ENCODE measurements at regions not wholly inside any gene's neighbourhood (a gene's known extent, or its start where the extent isn't known, plus 50 kb on each side); places are given as distances from the start of the nearest gene placed in this dataset.

GRCh38 chr10:25761937-25762336 is 172.1 kb upstream of the MYO3A start:
- Histone ChIP-seq H3K4ac (ENCODE audit: low read depth in 1 of 2, low read length in 2 of 2) (no peak overlapping the region), H3K36me3 (ENCODE audit: control insufficient read depth in 1 of 2, insufficient read depth in 2 of 2, low read depth in 1 of 2, low read length in 2 of 2) (no peaks in the 10 kb centered on the region), H3K9ac (ENCODE audit: low read length) (no peak overlapping the region), H2AFZ (ENCODE audit: low read depth, low read length) (no peak overlapping the region), H3K4me1 (ENCODE audit: control insufficient read depth, insufficient read depth, low read depth, low read length) (peaks cover 2% of the 10 kb centered on the region), H4K8ac (ENCODE audit: low read length) (no peak overlapping the region), H3K27me3 (ENCODE audit: control insufficient read depth in 1 of 2, insufficient read depth in 1 of 2, low read length in 2 of 2) (peaks cover 9 to 15% of the 10 kb centered on the region in 2 experiments), H2BK5ac (ENCODE audit: low read depth, low read length, poor library complexity, severe bottlenecking) (no peak overlapping the region), H2AK5ac (ENCODE audit: low read length, severe bottlenecking) (no peak overlapping the region), H2BK15ac (ENCODE audit: low read depth, poor library complexity, severe bottlenecking) (no peak overlapping the region), H3K9me3 (ENCODE audit: control insufficient read depth, low read length) (no peaks in the 10 kb centered on the region), H2BK12ac (ENCODE audit: low read length in 2 of 2) (no peak overlapping the region), H3K23ac (ENCODE audit: low read length in 2 of 2) (no peak overlapping the region), H4K91ac (ENCODE audit: low read length) (no peak overlapping the region), H3K4me3 (ENCODE audit: insufficient read depth in 1 of 2, low read depth in 1 of 2, low read length in 2 of 2) (no peak overlapping the region), H2BK120ac (ENCODE audit: low read depth, low read length) (no peak overlapping the region), H3K79me1 (replicated peaks; ENCODE audit: low read length, poor library complexity, severe bottlenecking) (no peaks in the 10 kb centered on the region), H3K27ac (ENCODE audit: low read length, poor library complexity, severe bottlenecking) (no peak overlapping the region), H3K18ac (ENCODE audit: low read depth in 1 of 2, low read length in 2 of 2) (no peak overlapping the region), H3K4me2 (ENCODE audit: low read length, poor library complexity, severe bottlenecking) (no peak overlapping the region), H3K14ac (ENCODE audit: low read length in 2 of 2) (no peak overlapping the region)
- 75% methylated on average over 4 of the region's 4 CpGs for WGBS
- DNase-seq = no peak

- no peak overlapping the region for H3K23ac ChIP-seq (ENCODE audit: low read length in 2 of 2)
- no peak overlapping the region for H3K4me2 ChIP-seq (ENCODE audit: low read length, poor library complexity, severe bottlenecking)
- no peak overlapping the region for H3K9ac ChIP-seq (ENCODE audit: low read length)
- H3K4me1 ChIP-seq (ENCODE audit: control insufficient read depth, insufficient read depth, low read depth, low read length) = peaks cover 2% of the 10 kb centered on the region
- no peak overlapping the region for H3K14ac ChIP-seq (ENCODE audit: low read length in 2 of 2)
- no peak overlapping the region for H2AFZ ChIP-seq (ENCODE audit: low read depth, low read length)
- H2BK5ac ChIP-seq (ENCODE audit: low read depth, low read length, poor library complexity, severe bottlenecking) = no peak overlapping the region
- no peak overlapping the region for H3K4me3 ChIP-seq (ENCODE audit: insufficient read depth in 1 of 2, low read depth in 1 of 2, low read length in 2 of 2)
- H3K36me3 ChIP-seq (ENCODE audit: control insufficient read depth in 1 of 2, insufficient read depth in 2 of 2, low read depth in 1 of 2, low read length in 2 of 2) = no peaks in the 10 kb centered on the region
- H4K8ac ChIP-seq (ENCODE audit: low read length) = no peak overlapping the region
- no peak overlapping the region for H2BK12ac ChIP-seq (ENCODE audit: low read length in 2 of 2)
- H3K18ac ChIP-seq (ENCODE audit: low read depth in 1 of 2, low read length in 2 of 2) = no peak overlapping the region
- no peak overlapping the region for H4K91ac ChIP-seq (ENCODE audit: low read length)
- H2AK5ac ChIP-seq (ENCODE audit: low read length, severe bottlenecking) = no peak overlapping the region
- no peak overlapping the region for H3K27ac ChIP-seq (ENCODE audit: low read length, poor library complexity, severe bottlenecking)
- no peaks in the 10 kb centered on the region for H3K9me3 ChIP-seq (ENCODE audit: control insufficient read depth, low read length)
- H2BK120ac ChIP-seq (ENCODE audit: low read depth, low read length) = no peak overlapping the region
- DNase-seq = no peak
- no peaks in the 10 kb centered on the region for H3K79me1 ChIP-seq (replicated peaks; ENCODE audit: low read length, poor library complexity, severe bottlenecking)
- H3K27me3 ChIP-seq (ENCODE audit: control insufficient read depth in 1 of 2, insufficient read depth in 1 of 2, low read length in 2 of 2) = peaks cover 9 to 16% of the 10 kb centered on the region in 2 experiments
- no peak overlapping the region for H2BK15ac ChIP-seq (ENCODE audit: low read depth, poor library complexity, severe bottlenecking)
- WGBS = 29% methylated on average over 2 of the region's 2 CpGs
- no peak overlapping the region for H3K4ac ChIP-seq (ENCODE audit: low read depth in 1 of 2, low read length in 2 of 2)
Observed at GRCh38 chr10:25766213-25766612, 167.8 kb upstream of the MYO3A start.

DNA sequence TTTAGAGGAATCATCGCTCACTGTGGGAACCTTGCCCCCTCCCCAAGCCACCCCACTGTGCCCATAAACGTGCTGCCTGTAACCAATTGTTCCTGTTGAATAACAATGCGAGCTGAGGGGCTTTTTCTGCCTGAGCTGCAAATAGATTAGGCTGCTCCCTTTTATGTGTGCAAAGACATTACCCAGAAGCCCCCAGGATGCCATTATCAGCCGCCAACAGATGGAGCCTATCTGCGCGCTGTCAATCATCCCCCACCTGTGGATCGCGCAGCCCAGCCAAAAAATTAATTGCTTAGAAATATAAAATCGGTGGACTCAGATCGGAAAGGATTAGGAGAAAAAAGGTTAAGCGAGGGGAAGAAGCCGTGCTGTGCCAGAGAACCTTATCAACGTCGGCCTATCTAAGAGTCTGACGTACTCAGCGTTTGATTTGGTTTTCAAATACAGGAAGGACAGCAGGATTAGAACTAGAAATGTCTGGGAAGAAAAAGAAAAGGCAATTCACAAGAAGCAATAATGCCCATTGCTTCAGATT is 167.3 kb upstream of the MYO3A start:
- Histone ChIP-seq H3K4me3 (ENCODE audit: insufficient read depth in 1 of 2, low read depth in 1 of 2, low read length in 2 of 2) (no peak overlapping the region), H3K4ac (ENCODE audit: low read depth in 1 of 2, low read length in 2 of 2) (no peak overlapping the region), H4K91ac (ENCODE audit: low read length) (no peak overlapping the region), H3K36me3 (ENCODE audit: control insufficient read depth in 1 of 2, insufficient read depth in 2 of 2, low read depth in 1 of 2, low read length in 2 of 2) (no peaks in the 10 kb centered on the region), H3K27ac (ENCODE audit: low read length, poor library complexity, severe bottlenecking) (no peak overlapping the region), H3K9ac (ENCODE audit: low read length) (no peak overlapping the region), H3K14ac (ENCODE audit: low read length in 2 of 2) (no peak overlapping the region), H3K9me3 (ENCODE audit: control insufficient read depth, low read length) (no peaks in the 10 kb centered on the region), H3K27me3 (ENCODE audit: control insufficient read depth in 1 of 2, insufficient read depth in 1 of 2, low read length in 2 of 2) (peaks cover 9 to 16% of the 10 kb centered on the region in 2 experiments), H3K18ac (ENCODE audit: low read depth in 1 of 2, low read length in 2 of 2) (no peak overlapping the region), H2BK120ac (ENCODE audit: low read depth, low read length) (no peak overlapping the region), H3K4me1 (ENCODE audit: control insufficient read depth, insufficient read depth, low read depth, low read length) (peaks cover 2% of the 10 kb centered on the region), H2BK5ac (ENCODE audit: low read depth, low read length, poor library complexity, severe bottlenecking) (no peak overlapping the region), H3K79me1 (replicated peaks; ENCODE audit: low read length, poor library complexity, severe bottlenecking) (no peaks in the 10 kb centered on the region), H2AK5ac (ENCODE audit: low read length, severe bottlenecking) (no peak overlapping the region), H3K23ac (ENCODE audit: low read length in 2 of 2) (no peak overlapping the region), H3K4me2 (ENCODE audit: low read length, poor library complexity, severe bottlenecking) (no peak overlapping the region), H4K8ac (ENCODE audit: low read length) (no peak overlapping the region), H2AFZ (ENCODE audit: low read depth, low read length) (no peak overlapping the region), H2BK12ac (ENCODE audit: low read length in 2 of 2) (no peak overlapping the region), H2BK15ac (ENCODE audit: low read depth, poor library complexity, severe bottlenecking) (no peak overlapping the region)
- WGBS = 13% methylated on average over 16 of the region's 16 CpGs
- DNase-seq = no peak

- DNase-seq = no peak
- Histone ChIP-seq H3K4me2 (ENCODE audit: low read length, poor library complexity, severe bottlenecking) (no peak overlapping the region), H3K27me3 (ENCODE audit: control insufficient read depth in 1 of 2, insufficient read depth in 1 of 2, low read length in 2 of 2) (peaks cover 9 to 16% of the 10 kb centered on the region in 2 experiments), H2AK5ac (ENCODE audit: low read length, severe bottlenecking) (no peak overlapping the region), H3K9me3 (ENCODE audit: control insufficient read depth, low read length) (no peaks in the 10 kb centered on the region), H2BK12ac (ENCODE audit: low read length in 2 of 2) (no peak overlapping the region), H3K23ac (ENCODE audit: low read length in 2 of 2) (no peak overlapping the region), H4K91ac (ENCODE audit: low read length) (no peak overlapping the region), H3K14ac (ENCODE audit: low read length in 2 of 2) (no peak overlapping the region), H3K79me1 (replicated peaks; ENCODE audit: low read length, poor library complexity, severe bottlenecking) (no peaks in the 10 kb centered on the region), H2AFZ (ENCODE audit: low read depth, low read length) (no peak overlapping the region), H3K4me3 (ENCODE audit: insufficient read depth in 1 of 2, low read depth in 1 of 2, low read length in 2 of 2) (no peak overlapping the region), H4K8ac (ENCODE audit: low read length) (no peak overlapping the region), H2BK120ac (ENCODE audit: low read depth, low read length) (no peak overlapping the region), H3K27ac (ENCODE audit: low read length, poor library complexity, severe bottlenecking) (no peak overlapping the region), H2BK15ac (ENCODE audit: low read depth, poor library complexity, severe bottlenecking) (no peak overlapping the region), H3K18ac (ENCODE audit: low read depth in 1 of 2, low read length in 2 of 2) (no peak overlapping the region), H3K36me3 (ENCODE audit: control insufficient read depth in 1 of 2, insufficient read depth in 2 of 2, low read depth in 1 of 2, low read length in 2 of 2) (no peaks in the 10 kb centered on the region), H3K4ac (ENCODE audit: low read depth in 1 of 2, low read length in 2 of 2) (no peak overlapping the region), H2BK5ac (ENCODE audit: low read depth, low read length, poor library complexity, severe bottlenecking) (no peak overlapping the region), H3K9ac (ENCODE audit: low read length) (no peak overlapping the region), H3K4me1 (ENCODE audit: control insufficient read depth, insufficient read depth, low read depth, low read length) (peaks cover 2% of the 10 kb centered on the region)
- WGBS = 100% methylated on average over 1 of the region's 3 CpGs
Observed at GRCh38 chr10:25768167-25768566, 165.9 kb upstream of the MYO3A start.

Data from mesenchymal stem cell (in vitro differentiated cells and primary cell).